ENCODE measurements at regions not wholly inside any gene's neighbourhood (a gene's known extent, or its start where the extent isn't known, plus 50 kb on each side); places are given as distances from the start of the nearest gene placed in this dataset.

DNA sequence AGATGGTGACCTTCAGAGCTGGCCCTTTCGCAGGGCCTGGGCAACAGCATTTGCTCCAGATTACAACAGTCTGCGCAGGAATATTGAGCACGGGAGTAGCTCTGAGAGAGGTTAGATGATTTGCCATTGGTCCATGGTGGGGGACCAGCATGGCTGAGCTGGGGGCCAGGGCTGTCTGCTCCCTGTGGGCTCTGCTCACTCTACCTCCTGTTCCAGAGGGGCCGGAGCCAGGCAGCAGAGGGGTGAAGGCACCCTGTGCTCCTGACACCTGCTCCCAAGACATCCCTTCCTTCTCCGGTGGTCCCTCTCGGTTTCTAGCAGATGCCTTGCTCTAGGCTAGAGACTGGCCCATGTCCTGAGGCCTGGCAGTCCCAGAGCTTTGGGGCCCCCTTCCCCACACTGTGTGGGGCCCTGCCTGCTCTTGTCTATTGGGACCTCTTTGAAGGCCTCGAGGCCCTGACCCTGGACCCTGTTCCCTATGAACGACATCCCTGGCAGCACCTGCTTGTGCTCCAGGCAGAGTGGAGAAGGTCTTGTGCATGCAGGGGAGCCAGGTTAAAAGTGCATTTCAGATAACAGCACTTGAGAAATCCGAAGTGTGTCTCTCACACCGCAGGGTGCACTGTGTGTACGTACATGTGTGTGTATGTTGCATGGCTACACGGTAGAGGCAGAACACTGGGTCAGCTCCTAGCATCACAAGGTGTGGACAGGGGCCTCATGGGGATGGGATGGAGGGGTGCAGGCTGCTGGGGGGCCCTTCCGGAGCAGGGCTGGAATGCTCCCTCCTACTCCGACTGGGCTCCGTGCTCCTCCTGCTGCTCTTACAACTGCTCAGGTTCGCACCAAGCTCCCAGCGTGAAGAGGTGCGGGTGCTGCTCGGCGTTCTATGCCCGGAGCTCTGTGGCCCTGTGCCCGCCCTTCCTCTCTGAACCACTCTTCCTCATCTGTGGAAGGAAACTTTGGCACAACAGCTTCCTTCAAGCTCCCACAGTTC, 123.3 kb upstream of the B3GAT1 start:
- no peak for DNase-seq
- no peaks in the 10 kb centered on the region for H3K9me2 ChIP-seq (ENCODE audit: insufficient read depth)
- no peak overlapping the region for H3K4me2 ChIP-seq
- no peaks in the 10 kb centered on the region for H3F3A ChIP-seq (ENCODE audit: insufficient read depth, low read depth)
- CTCF ChIA-PET: no interaction called here
- no peak overlapping the region for H2AFZ ChIP-seq
- no peak overlapping the region for H3K27ac ChIP-seq
- no peaks in the 10 kb centered on the region for H3K9me3 ChIP-seq (ENCODE audit: insufficient read depth, low read depth)
- no peak overlapping the region for H3K4me3 ChIP-seq
- TF ChIP-seq, protein P1, sequence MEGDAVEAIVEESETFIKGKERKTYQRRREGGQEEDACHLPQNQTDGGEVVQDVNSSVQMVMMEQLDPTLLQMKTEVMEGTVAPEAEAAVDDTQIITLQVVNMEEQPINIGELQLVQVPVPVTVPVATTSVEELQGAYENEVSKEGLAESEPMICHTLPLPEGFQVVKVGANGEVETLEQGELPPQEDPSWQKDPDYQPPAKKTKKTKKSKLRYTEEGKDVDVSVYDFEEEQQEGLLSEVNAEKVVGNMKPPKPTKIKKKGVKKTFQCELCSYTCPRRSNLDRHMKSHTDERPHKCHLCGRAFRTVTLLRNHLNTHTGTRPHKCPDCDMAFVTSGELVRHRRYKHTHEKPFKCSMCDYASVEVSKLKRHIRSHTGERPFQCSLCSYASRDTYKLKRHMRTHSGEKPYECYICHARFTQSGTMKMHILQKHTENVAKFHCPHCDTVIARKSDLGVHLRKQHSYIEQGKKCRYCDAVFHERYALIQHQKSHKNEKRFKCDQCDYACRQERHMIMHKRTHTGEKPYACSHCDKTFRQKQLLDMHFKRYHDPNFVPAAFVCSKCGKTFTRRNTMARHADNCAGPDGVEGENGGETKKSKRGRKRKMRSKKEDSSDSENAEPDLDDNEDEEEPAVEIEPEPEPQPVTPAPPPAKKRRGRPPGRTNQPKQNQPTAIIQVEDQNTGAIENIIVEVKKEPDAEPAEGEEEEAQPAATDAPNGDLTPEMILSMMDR (conservative IDR thresholded peaks at IDR 0.05): no peak
- TF ChIP-seq EZH2 (IDR thresholded peaks at IDR 0.05; ENCODE audit: low read depth): no peak
- no peaks in the 10 kb centered on the region for H4K20me1 ChIP-seq (ENCODE audit: insufficient read depth)
- no peaks in the 10 kb centered on the region for H3K4me1 ChIP-seq (replicated peaks; ENCODE audit: insufficient read depth)
- peaks cover 15% of the 10 kb centered on the region for H3K27me3 ChIP-seq (ENCODE audit: insufficient read depth, low read depth)
- BruUV-seq (replicated peaks): no TSS peak
- POLR2A ChIA-PET (ENCODE audit: unreplicated experiment): no interaction called here
- no peaks in the 10 kb centered on the region for H3K79me2 ChIP-seq (ENCODE audit: low read depth)
- intact Hi-C loops (cut with micrococcal nuclease; ENCODE audit: unreplicated experiment): no loop called here
- no peaks in the 10 kb centered on the region for H3K36me3 ChIP-seq (ENCODE audit: low read depth)

DNA sequence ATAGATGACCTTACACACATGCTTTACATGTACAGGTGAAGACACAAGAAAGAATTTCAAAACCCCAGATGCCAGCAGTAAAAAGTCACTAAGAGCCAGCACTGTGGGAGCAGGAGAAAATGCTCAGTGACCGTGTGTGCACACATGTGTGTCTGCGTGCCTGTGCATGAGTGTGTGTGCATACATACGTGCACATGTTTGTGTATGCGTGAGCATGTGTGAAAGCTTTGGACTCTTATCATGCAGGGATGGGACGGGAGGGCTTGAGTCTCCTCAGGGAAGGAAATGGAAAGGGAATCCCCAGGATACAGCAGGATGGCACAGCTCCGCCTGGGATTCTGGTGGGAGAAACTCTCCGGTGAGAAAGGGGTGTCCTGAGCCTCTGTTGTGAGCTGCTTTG, 121.5 kb upstream of the B3GAT1 start:
- H3K9me3 ChIP-seq (ENCODE audit: insufficient read depth, low read depth): no peaks in the 10 kb centered on the region
- H3K4me1 ChIP-seq (replicated peaks; ENCODE audit: insufficient read depth): no peaks in the 10 kb centered on the region
- H3K36me3 ChIP-seq (ENCODE audit: low read depth): no peaks in the 10 kb centered on the region
- no peaks in the 10 kb centered on the region for H3K79me2 ChIP-seq (ENCODE audit: low read depth)
- POLR2A ChIA-PET (ENCODE audit: unreplicated experiment): no interaction called here
- H3K27me3 ChIP-seq (ENCODE audit: insufficient read depth, low read depth): peaks cover 29% of the 10 kb centered on the region
- no peak overlapping the region for H3K27ac ChIP-seq
- no TSS peak for BruUV-seq (replicated peaks)
- H3K4me2 ChIP-seq: no peak overlapping the region
- CTCF ChIA-PET: no interaction called here
- TF ChIP-seq EZH2 (IDR thresholded peaks at IDR 0.05; ENCODE audit: low read depth): no peak
- TF ChIP-seq, protein P1 (conservative IDR thresholded peaks at IDR 0.05): no peak
- no peaks in the 10 kb centered on the region for H3F3A ChIP-seq (ENCODE audit: insufficient read depth, low read depth)
- DNase-seq: no peak
- H3K4me3 ChIP-seq: no peak overlapping the region
- no peaks in the 10 kb centered on the region for H3K9me2 ChIP-seq (ENCODE audit: insufficient read depth)
- intact Hi-C loops (cut with micrococcal nuclease; ENCODE audit: unreplicated experiment): no loop called here
- no peak overlapping the region for H2AFZ ChIP-seq
- H4K20me1 ChIP-seq (ENCODE audit: insufficient read depth): no peaks in the 10 kb centered on the region

DNA sequence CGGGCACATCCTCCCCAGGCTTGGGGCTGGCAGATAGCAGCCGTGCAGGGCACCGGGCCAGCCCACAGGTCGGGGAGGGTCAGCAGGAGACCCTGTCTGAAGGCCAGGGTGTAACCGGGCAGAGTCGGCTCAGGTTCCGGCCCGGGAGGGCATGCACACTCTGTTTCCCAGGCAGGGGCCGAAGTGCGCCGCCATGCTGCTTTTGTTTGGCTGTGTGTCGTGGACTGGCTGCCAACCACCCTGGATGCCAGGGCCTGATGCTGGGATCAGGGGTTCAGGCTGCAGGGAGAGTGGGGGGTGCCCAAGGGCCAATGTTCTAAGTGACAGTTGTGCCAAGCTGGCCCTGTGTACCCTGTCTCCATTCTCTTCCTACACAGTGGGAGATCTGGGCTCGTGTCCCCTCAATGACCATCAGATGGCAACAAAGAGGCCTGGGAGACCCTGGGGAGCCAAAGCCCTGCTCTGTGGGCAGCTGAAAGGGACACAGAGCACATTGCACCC, 120.9 kb upstream of the B3GAT1 start:
- no peaks in the 10 kb centered on the region for H3K4me1 ChIP-seq (replicated peaks; ENCODE audit: insufficient read depth)
- no peaks in the 10 kb centered on the region for H3F3A ChIP-seq (ENCODE audit: insufficient read depth, low read depth)
- CTCF ChIA-PET: no interaction called here
- H3K79me2 ChIP-seq (ENCODE audit: low read depth): no peaks in the 10 kb centered on the region
- POLR2A ChIA-PET (ENCODE audit: unreplicated experiment): no interaction called here
- BruUV-seq (replicated peaks): no TSS peak
- no peaks in the 10 kb centered on the region for H3K9me2 ChIP-seq (ENCODE audit: insufficient read depth)
- H3K4me2 ChIP-seq: no peak overlapping the region
- TF ChIP-seq EZH2 (IDR thresholded peaks at IDR 0.05; ENCODE audit: low read depth): no peak
- TF ChIP-seq, protein P1 (conservative IDR thresholded peaks at IDR 0.05): no peak
- H4K20me1 ChIP-seq (ENCODE audit: insufficient read depth): no peaks in the 10 kb centered on the region
- H3K9me3 ChIP-seq (ENCODE audit: insufficient read depth, low read depth): no peaks in the 10 kb centered on the region
- H3K36me3 ChIP-seq (ENCODE audit: low read depth): no peaks in the 10 kb centered on the region
- no peak overlapping the region for H3K27ac ChIP-seq
- intact Hi-C loops (cut with micrococcal nuclease; ENCODE audit: unreplicated experiment): no loop called here
- H2AFZ ChIP-seq: no peak overlapping the region
- no peak for DNase-seq
- no peak overlapping the region for H3K4me3 ChIP-seq
- peaks cover 35% of the 10 kb centered on the region for H3K27me3 ChIP-seq (ENCODE audit: insufficient read depth, low read depth)
